AG10803 (cell line): ENCODE measurements at regions not wholly inside any gene's neighbourhood (a gene's known extent, or its start where the extent isn't known, plus 50 kb on each side); places are given as distances from the start of the nearest gene placed in this dataset.

ENCODE experiments used
- DNase-seq: peaks from one replicate; pipeline ENCODE4 v3.0.0; 2010; ENCODE audit warnings: low read depth
- H3K4me3 ChIP-seq: 2 replicates; pipeline ENCODE4 v1.5.1; 2011; ENCODE audit warnings: mild to moderate bottlenecking, low read length, control low read depth
- TF ChIP-seq, protein P1 (sequence below): conservative IDR thresholded peaks from 2 replicates; pipeline ENCODE4 v1.5.1; 2011; ENCODE audit warnings: mild to moderate bottlenecking, low read length, control low read depth, inconsistent platforms

DNA sequence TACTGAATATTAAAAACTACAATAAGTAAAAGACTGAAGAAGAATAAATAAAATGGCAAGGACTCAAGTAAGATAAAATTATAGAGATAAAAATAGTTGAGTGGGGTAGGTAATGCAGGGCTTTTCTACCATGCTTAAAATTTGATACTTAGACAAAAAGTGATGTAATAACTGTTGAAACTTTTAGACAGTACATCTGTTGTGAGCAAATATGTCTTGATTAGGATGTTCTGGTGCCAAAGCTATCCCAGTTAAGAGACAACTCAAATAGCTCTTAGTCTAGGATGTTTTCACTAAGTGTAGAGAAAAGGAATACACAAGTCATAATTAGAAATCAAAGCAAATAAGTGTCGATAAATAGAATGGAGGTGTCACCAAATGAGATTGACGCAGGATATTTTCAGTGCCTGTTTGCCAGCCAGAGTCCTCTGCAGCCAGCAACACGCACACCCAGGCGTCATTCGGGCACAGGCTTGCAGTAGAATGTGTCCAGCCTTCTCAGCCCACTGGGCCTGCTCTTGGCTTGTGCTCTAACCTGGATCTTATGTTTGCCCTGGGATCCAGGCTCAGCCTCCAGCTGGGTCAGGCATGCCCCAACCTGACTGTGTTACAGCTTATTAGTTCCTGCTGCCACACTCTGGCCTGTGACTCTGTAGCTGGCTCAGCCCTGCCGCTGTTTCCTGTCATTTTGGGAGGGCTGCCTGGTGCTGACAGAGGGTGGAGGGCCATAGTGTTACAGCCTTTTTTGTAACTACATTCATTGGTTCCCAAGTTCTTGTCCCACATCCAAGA lies 766.2 kb downstream of the PCDH17 start:
- H3K4me3 ChIP-seq, result no peak overlapping the region
- TF ChIP-seq, protein P1, sequence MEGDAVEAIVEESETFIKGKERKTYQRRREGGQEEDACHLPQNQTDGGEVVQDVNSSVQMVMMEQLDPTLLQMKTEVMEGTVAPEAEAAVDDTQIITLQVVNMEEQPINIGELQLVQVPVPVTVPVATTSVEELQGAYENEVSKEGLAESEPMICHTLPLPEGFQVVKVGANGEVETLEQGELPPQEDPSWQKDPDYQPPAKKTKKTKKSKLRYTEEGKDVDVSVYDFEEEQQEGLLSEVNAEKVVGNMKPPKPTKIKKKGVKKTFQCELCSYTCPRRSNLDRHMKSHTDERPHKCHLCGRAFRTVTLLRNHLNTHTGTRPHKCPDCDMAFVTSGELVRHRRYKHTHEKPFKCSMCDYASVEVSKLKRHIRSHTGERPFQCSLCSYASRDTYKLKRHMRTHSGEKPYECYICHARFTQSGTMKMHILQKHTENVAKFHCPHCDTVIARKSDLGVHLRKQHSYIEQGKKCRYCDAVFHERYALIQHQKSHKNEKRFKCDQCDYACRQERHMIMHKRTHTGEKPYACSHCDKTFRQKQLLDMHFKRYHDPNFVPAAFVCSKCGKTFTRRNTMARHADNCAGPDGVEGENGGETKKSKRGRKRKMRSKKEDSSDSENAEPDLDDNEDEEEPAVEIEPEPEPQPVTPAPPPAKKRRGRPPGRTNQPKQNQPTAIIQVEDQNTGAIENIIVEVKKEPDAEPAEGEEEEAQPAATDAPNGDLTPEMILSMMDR, result no peak
- no peak for DNase-seq

DNA sequence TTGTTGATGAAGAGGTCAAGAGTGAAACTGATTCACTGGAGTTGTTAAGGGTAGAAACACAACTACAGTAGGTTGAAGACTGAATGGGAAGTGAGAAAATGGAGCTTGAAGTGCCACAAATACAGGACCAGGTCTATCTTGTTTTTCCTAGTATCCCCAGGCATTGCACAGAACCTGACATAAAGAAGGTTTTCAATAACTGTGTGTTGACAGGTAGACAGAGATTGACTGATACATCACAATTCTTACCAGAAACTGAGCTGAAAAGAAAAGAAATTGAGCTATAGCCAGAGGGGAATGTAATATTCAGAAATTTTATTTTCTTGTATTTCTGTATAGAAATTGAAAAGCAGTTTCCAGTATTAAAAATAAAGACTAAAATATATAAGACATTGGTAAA lies 767.7 kb downstream of the PCDH17 start:
- TF ChIP-seq, protein P1, result no peak
- DNase-seq, result no peak

DNA sequence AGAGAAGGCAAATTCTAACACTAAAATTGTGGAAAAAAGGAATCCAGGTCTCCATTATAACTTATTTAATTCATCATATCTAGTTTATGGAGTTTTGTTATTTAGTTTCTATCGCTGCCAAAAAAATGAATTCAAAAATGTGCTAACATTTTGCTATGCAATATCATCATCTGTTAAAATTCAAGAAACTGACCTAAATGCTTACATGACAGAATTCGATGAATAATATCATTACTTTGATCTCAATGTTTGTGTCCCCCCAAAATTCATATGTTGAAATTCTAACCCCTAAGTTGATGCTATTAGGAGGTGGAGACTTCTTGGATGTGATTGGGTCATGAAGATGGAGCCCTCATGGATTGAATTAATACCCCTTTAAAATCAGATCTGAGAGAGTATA lies 775.0 kb downstream of the PCDH17 start:
- H3K4me3 ChIP-seq, result no peak overlapping the region
- DNase-seq, result no peak
- TF ChIP-seq, protein P1, result no peak

More for the DNA sequence above, 767.7 kb downstream of the PCDH17 start:
- no peak overlapping the region for H3K4me3 ChIP-seq

DNA sequence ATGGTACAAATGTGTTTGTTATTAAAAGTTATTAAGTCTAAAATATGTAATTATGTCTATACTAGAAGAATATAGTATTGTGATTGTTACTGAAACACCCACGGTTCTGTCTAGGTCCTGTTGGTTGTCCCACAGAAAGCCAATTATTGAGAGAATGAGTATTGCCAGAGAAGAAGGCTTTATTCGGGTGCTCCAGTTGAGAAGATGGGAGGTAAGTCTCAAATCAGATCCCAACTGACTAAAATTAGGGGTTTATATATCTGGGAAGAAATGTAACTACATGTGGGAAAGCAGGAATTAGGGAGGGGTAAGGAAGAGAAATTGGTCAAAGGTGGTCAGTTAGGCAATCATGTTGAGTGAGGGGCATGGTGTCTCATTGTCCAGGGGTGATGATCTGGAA lies 798.4 kb downstream of the PCDH17 start:
- TF ChIP-seq, protein P1, result no peak

DNA sequence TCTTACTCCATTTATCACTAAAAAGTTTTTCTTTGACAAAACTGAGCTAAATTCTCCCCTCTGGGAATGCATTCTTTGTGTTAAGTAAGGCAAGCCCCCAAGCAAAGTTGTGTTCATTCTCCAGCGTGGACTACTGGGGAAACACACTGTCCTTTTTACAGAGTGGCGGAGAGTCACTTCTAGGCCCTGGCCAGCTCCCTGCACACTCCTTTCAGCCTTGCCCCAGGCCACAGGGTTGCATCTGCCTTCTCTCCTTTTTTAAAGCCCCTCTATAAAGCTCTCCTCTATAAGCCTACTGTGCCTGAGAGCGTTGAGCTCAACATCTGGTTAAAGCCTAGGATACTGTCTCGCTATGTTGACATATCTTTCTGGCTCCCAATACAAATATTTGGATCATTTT lies 803.4 kb downstream of the PCDH17 start:
- DNase-seq, result no peak
- TF ChIP-seq, protein P1, result no peak
- H3K4me3 ChIP-seq, result no peak overlapping the region

More for the DNA sequence above, 798.4 kb downstream of the PCDH17 start:
- no peak for DNase-seq
- no peak overlapping the region for H3K4me3 ChIP-seq

DNA sequence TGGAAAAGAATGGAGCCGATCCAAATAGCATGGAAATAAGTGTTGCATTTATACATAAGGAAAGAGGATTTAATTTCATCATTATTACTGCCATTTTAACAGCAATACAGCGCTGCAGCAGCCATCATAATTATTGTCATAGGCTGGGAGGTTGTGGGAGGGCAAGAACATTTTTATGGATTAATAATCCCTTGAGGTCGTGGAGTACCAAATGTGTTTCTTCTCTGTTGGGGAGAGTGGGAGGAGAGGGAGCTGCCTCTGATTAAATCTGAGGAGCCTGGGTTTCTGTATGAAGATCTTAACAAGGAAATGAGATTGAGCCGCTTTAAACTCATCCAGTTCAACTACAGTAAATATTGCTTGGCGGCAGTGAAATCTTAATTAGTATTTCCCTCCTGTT lies 805.9 kb downstream of the PCDH17 start:
- TF ChIP-seq, protein P1, result no peak
- H3K4me3 ChIP-seq, result no peak overlapping the region
- DNase-seq, result no peak

DNA sequence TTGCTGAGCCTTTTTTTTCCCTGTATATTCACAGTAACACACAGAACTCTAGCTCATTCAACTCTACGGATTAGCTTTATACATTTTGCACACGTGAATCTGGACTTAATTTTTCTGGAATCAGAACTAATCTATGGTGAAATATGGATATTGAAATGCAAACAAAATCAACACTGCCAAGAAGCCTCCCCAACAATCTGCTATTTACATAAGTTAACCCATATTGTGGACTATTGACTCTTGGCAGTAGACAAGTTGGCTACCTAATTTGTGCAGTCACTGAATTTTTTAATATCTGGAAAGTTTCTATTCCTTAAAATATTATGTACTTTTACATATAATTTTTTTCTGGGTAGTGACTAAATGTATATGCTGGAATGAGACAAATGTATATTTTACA lies 815.4 kb downstream of the PCDH17 start:
- TF ChIP-seq, protein P1, result no peak
- H3K4me3 ChIP-seq, result no peak overlapping the region
- no peak for DNase-seq
